PFSK-1 (cell line): ENCODE measurements at regions not wholly inside any gene's neighbourhood (a gene's known extent, or its start where the extent isn't known, plus 50 kb on each side); places are given as distances from the start of the nearest gene placed in this dataset.

Source experiments
- FOXP2 ChIP-seq: optimal IDR thresholded peaks from 2 replicates; pipeline ENCODE3; 2011; ENCODE audit warnings: borderline replicate concordance, control low read depth, inconsistent platforms; ENCODE audit not compliant: insufficient read depth; ENCODE audit errors: extremely low read length, extremely low read depth
- POLR2AphosphoS5 ChIP-seq: IDR thresholded peaks from 2 replicates; pipeline ENCODE4 v1.6.1; 2012; ENCODE audit warnings: low read depth, mild to moderate bottlenecking, control low read depth, low read length, moderate library complexity
- SIN3A ChIP-seq: IDR thresholded peaks from 2 replicates; pipeline ENCODE4 v1.6.1; 2012; ENCODE audit warnings: mild to moderate bottlenecking, low read length, moderate library complexity, borderline replicate concordance; ENCODE audit not compliant: insufficient read depth
- TAF1 ChIP-seq: IDR thresholded peaks from 2 replicates; pipeline ENCODE4 v1.6.1; 2012; ENCODE audit warnings: low read length, control low read depth, borderline replicate concordance; ENCODE audit not compliant: insufficient read depth
- TF ChIP-seq, protein P1 (sequence below), 2 experiments: IDR thresholded peaks; 2 replicates each; pipeline versions ENCODE4 v1.6.1 to v1.8.0; 2011 to 2012; ENCODE audit warnings: low read depth in 2 of 2, low read length in 2 of 2, control low read depth in 1 of 2, inconsistent platforms in 1 of 2, mild to moderate bottlenecking in 1 of 2, moderate library complexity in 1 of 2; ENCODE audit not compliant: insufficient read depth in 1 of 2

DNA sequence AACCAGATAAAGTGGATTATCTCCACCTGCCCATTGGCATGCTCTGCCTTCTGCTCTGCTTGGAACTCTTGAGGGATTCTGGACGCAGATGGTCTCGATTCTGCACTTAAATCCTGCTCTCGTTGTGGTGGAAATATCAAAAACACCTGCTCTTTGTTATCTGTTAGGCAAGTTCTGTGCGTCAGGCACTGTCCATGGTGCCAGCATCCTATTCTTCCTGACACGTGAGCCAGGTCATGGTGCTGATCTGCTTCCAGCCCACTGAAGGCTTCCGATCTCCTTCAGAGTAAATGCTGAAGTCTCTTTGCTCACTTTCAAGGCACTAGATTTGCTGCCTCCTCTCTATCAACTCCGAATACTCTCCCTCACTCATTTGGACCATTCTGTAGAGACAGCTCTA is 505.6 kb downstream of the HTR7 start:
- TF ChIP-seq TAF1 = no peak
- TF ChIP-seq, protein P1, sequence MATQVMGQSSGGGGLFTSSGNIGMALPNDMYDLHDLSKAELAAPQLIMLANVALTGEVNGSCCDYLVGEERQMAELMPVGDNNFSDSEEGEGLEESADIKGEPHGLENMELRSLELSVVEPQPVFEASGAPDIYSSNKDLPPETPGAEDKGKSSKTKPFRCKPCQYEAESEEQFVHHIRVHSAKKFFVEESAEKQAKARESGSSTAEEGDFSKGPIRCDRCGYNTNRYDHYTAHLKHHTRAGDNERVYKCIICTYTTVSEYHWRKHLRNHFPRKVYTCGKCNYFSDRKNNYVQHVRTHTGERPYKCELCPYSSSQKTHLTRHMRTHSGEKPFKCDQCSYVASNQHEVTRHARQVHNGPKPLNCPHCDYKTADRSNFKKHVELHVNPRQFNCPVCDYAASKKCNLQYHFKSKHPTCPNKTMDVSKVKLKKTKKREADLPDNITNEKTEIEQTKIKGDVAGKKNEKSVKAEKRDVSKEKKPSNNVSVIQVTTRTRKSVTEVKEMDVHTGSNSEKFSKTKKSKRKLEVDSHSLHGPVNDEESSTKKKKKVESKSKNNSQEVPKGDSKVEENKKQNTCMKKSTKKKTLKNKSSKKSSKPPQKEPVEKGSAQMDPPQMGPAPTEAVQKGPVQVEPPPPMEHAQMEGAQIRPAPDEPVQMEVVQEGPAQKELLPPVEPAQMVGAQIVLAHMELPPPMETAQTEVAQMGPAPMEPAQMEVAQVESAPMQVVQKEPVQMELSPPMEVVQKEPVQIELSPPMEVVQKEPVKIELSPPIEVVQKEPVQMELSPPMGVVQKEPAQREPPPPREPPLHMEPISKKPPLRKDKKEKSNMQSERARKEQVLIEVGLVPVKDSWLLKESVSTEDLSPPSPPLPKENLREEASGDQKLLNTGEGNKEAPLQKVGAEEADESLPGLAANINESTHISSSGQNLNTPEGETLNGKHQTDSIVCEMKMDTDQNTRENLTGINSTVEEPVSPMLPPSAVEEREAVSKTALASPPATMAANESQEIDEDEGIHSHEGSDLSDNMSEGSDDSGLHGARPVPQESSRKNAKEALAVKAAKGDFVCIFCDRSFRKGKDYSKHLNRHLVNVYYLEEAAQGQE (IDR thresholded peaks at IDR 0.05; ENCODE audit: insufficient read depth in 1 of 2, low read depth in 2 of 2, low read length in 2 of 2) = peak; percentile 88 to 94

DNA sequence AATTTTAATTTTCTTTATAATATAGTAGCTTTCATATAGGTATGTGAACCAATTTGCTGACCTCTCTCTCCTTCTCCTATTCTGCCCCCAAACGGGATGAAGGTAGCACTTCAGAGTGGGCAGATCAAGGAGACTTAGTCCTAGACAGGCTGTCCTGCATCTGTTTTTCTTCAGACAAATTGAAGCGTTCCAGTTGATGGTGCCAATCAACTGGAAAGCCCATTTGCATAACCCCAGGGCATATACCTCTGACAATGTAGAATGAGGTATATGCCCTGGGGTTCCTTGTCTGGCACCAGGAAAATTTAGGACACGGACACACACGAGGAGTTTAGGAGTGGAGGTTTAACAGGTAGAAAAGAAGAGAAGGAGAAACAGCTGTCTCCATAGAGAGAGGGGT is 502.9 kb downstream of the HTR7 start:
- TF ChIP-seq, protein P1 (IDR thresholded peaks at IDR 0.05; ENCODE audit: insufficient read depth in 1 of 2, low read depth in 2 of 2, low read length in 2 of 2) = no peak
- TF ChIP-seq FOXP2 = no peak
- TF ChIP-seq POLR2AphosphoS5 = no peak
- TF ChIP-seq SIN3A = no peak
- TF ChIP-seq TAF1 = no peak

DNA sequence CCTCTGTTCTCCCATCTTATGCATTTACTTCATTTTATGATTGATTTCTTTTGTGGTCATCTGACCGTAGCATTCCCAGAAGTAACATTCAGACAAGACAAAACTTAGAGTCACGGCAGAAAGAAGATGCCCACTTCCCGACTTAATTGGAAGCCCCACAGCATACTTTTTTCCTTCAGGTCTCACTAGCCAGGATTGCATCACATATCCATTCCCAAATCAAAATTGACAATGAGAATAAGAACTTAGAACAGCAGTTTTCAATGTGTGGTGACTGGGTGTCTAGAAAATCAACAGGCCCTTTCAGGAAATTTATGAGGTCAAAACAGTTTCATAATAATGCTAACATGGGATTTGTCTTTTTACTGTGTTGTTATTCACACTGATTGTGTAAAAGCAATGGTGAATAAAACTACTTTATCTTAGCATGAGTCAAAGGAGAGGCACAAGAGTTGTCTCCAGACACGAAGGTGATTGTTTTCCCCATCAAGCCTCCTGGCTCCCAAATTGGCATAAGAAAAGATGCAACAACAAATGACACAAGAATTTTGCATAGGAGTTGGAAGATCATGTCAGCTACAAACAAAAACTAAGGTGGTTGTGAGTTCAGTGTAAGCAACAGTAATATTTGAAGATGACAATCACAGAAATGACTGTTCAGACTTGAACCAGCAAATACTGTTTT is 493.9 kb downstream of the HTR7 start:
- TF ChIP-seq, protein P1 (IDR thresholded peaks at IDR 0.05; ENCODE audit: insufficient read depth in 1 of 2, low read depth in 2 of 2, low read length in 2 of 2) = no peak
- TF ChIP-seq TAF1 = no peak
- TF ChIP-seq POLR2AphosphoS5 = no peak
- TF ChIP-seq FOXP2 = no peak
- no peak for TF ChIP-seq SIN3A

- no peak for TF ChIP-seq FOXP2
- TF ChIP-seq, protein P1 (IDR thresholded peaks at IDR 0.05; ENCODE audit: insufficient read depth in 1 of 2, low read depth in 2 of 2, low read length in 2 of 2) = no peak
- TF ChIP-seq SIN3A = no peak
- TF ChIP-seq POLR2AphosphoS5 = no peak
- TF ChIP-seq TAF1 = no peak
Measured at GRCh38 chr10:90372451-90372850, 485.4 kb downstream of the HTR7 start.

DNA sequence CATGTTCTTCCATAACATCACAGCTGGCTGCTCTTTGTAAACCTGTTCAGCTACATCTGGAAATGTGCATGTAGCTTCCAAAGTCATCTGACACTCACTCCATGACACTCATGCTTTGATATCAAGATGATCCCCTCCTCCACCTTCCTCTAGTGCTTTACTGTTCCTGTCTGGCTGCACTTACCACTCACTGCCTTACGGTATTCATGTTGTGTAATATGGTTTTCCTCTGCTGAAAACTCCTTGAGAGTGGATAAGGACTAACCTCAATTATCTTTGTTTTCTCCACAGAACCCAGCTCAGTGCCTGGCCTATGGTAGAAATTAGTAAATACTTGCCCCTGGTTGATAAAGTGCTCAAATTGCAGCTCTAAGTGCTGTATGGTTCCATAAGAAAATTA is 483.9 kb downstream of the HTR7 start:
- TF ChIP-seq TAF1 (no peak), FOXP2 (no peak), SIN3A (no peak), POLR2AphosphoS5 (no peak)
- TF ChIP-seq, protein P1 (IDR thresholded peaks at IDR 0.05; ENCODE audit: insufficient read depth in 1 of 2, low read depth in 2 of 2, low read length in 2 of 2) = no peak
